Hepatocyte (in vitro differentiated cells): ENCODE measurements at regions not wholly inside any gene's neighbourhood (a gene's known extent, or its start where the extent isn't known, plus 50 kb on each side); places are given as distances from the start of the nearest gene placed in this dataset.
"Not testable (repeated sequence)": the region's sequence is repeated elsewhere in the genome, so short reads cannot be mapped to it uniquely, and the experiment has no call there.

Experiments used
- DNase-seq: peaks from one replicate; pipeline ENCODE4 v3.0.0-alpha.2; 2016; ENCODE audit warnings: low spot score
- H2AFZ ChIP-seq: fragments of 200-600 bp; sonication (generic); 2 replicates; pipeline ENCODE4 v1.6.0; 2016; ENCODE audit warnings: antibody characterized with exemption, mild to moderate bottlenecking
- H3K27ac ChIP-seq: fragments of 200-600 bp; sonication (generic); 2 replicates; pipeline ENCODE4 v1.5.1; 2016; ENCODE audit warnings: mild to moderate bottlenecking
- H3K27me3 ChIP-seq: fragments of 200-600 bp; sonication (generic); 2 replicates; pipeline ENCODE4 v1.6.1; 2016
- H3K36me3 ChIP-seq: fragments of 200-600 bp; sonication (generic); replicated peaks from 2 replicates; pipeline ENCODE4 v1.5.1; 2016; ENCODE audit warnings: low read depth; ENCODE audit not compliant: insufficient read depth
- H3K4me1 ChIP-seq: fragments of 200-600 bp; sonication (generic); 2 replicates; pipeline ENCODE4 v1.5.1; 2016; ENCODE audit warnings: mild to moderate bottlenecking, moderate library complexity; ENCODE audit not compliant: insufficient read depth
- H3K4me2 ChIP-seq: fragments of 200-600 bp; sonication (generic); 2 replicates; pipeline ENCODE4 v1.6.0; 2016
- H3K4me3 ChIP-seq: fragments of 200-600 bp; sonication (generic); 2 replicates; pipeline ENCODE4 v1.5.1; 2016; ENCODE audit warnings: mild to moderate bottlenecking
- H3K79me2 ChIP-seq: fragments of 200-600 bp; sonication (generic); 2 replicates; pipeline ENCODE4 v1.6.0; 2017; ENCODE audit warnings: mild to moderate bottlenecking
- H3K9me2 ChIP-seq: fragments of 200-600 bp; sonication (generic); replicated peaks from 2 replicates; pipeline ENCODE4 v1.6.0; 2017; ENCODE audit warnings: mild to moderate bottlenecking; ENCODE audit not compliant: insufficient read depth
- H3K9me3 ChIP-seq: fragments of 200-600 bp; sonication (generic); 2 replicates; pipeline ENCODE4 v1.5.1; 2016; ENCODE audit warnings: low read depth, mild to moderate bottlenecking
- H4K20me1 ChIP-seq: fragments of 200-600 bp; sonication (generic); 2 replicates; pipeline ENCODE4 v1.6.0; 2016; ENCODE audit warnings: mild to moderate bottlenecking; ENCODE audit not compliant: insufficient read depth, poor library complexity, severe bottlenecking
- CTCF ChIP-seq: fragments of 200-600 bp; sonication (generic); IDR thresholded peaks from 2 replicates; pipeline ENCODE4 v1.5.1; 2016; ENCODE audit warnings: antibody characterized with exemption, mild to moderate bottlenecking; ENCODE audit not compliant: poor library complexity
- EZH2 ChIP-seq: fragments of 200-600 bp; sonication (generic); IDR thresholded peaks from 2 replicates; pipeline ENCODE4 v1.6.1; 2016; ENCODE audit warnings: antibody characterized with exemption, mild to moderate bottlenecking, borderline replicate concordance
- EZH2phosphoT487 ChIP-seq: fragments of 200-600 bp; sonication (generic); IDR thresholded peaks from one replicate; pipeline ENCODE4 v1.6.1; 2018; ENCODE audit warnings: antibody characterized with exemption, mild to moderate bottlenecking, low read depth, moderate library complexity; ENCODE audit not compliant: unreplicated experiment, severe bottlenecking
- WGBS: methylation state at CpG from one replicate; pipeline ENCODE4 v1.1.6; 2016; ENCODE audit warnings: low lambda C conversion rate; ENCODE audit errors: missing lambda C conversion rate; 5-methylcytosine and 5-hydroxymethylcytosine counted together

- H3K9me3 ChIP-seq, result no peaks in the 10 kb centered on the region
- no peak for DNase-seq
- no peaks in the 10 kb centered on the region for H3K36me3 ChIP-seq
- no peaks in the 10 kb centered on the region for H3K9me2 ChIP-seq
- TF ChIP-seq CTCF (no peak), EZH2 (no peak), EZH2phosphoT487 (no peak)
- H3K4me1 ChIP-seq, result no peaks in the 10 kb centered on the region
- no peaks in the 10 kb centered on the region for H4K20me1 ChIP-seq
- H2AFZ ChIP-seq, result no peak overlapping the region
- no peak overlapping the region for H3K27ac ChIP-seq
- H3K79me2 ChIP-seq, result no peaks in the 10 kb centered on the region
- no peaks in the 10 kb centered on the region for H3K27me3 ChIP-seq
- no peak overlapping the region for H3K4me3 ChIP-seq
- no peak overlapping the region for H3K4me2 ChIP-seq
Observed at GRCh38 chr4:52431410-52431809, 227.7 kb downstream of the USP46 start.

GRCh38 chr4:52431869-52432268, 227.2 kb downstream of the USP46 start:
- Histone ChIP-seq H3K36me3 (no peaks in the 10 kb centered on the region), H3K4me1 (no peaks in the 10 kb centered on the region)

GRCh38 chr4:52442524-52442923, 216.6 kb downstream of the USP46 start:
- DNase-seq, H3K4me3 ChIP-seq: not testable (repeated sequence)
- 100% methylated on average over 1 of the region's 1 CpG for WGBS

More at GRCh38 chr4:52431869-52432268, 227.2 kb downstream of the USP46 start:
- Histone ChIP-seq H3K9me2 (no peaks in the 10 kb centered on the region), H2AFZ (no peak overlapping the region), H3K9me3 (no peaks in the 10 kb centered on the region), H3K27me3 (no peaks in the 10 kb centered on the region), H3K4me3 (no peak overlapping the region), H4K20me1 (no peaks in the 10 kb centered on the region), H3K4me2 (no peak overlapping the region), H3K27ac (no peak overlapping the region), H3K79me2 (no peaks in the 10 kb centered on the region)
- 88% methylated on average over 4 of the region's 4 CpGs for WGBS
- TF ChIP-seq EZH2phosphoT487 (no peak), CTCF (no peak), EZH2 (no peak)
- DNase-seq, result no peak

GRCh38 chr4:52472444-52472843, 186.7 kb downstream of the USP46 start:
- H3K9me2 ChIP-seq, result no peaks in the 10 kb centered on the region
- H3K27me3 ChIP-seq, result no peaks in the 10 kb centered on the region
- no peak overlapping the region for H3K27ac ChIP-seq
- no peak overlapping the region for H3K4me3 ChIP-seq
- WGBS, result 96% methylated on average over 1 of the region's 1 CpG
- no peak overlapping the region for H3K4me2 ChIP-seq
- no peaks in the 10 kb centered on the region for H3K4me1 ChIP-seq
- no peaks in the 10 kb centered on the region for H3K9me3 ChIP-seq
- H3K79me2 ChIP-seq, result no peaks in the 10 kb centered on the region
- no peak overlapping the region for H2AFZ ChIP-seq
- TF ChIP-seq EZH2 (no peak), EZH2phosphoT487 (no peak), CTCF (no peak)
- no peaks in the 10 kb centered on the region for H3K36me3 ChIP-seq
- no peak for DNase-seq
- no peaks in the 10 kb centered on the region for H4K20me1 ChIP-seq

More at GRCh38 chr4:52442524-52442923, 216.6 kb downstream of the USP46 start:
- not testable (repeated sequence) for H3K79me2 ChIP-seq, H3K4me2 ChIP-seq, H2AFZ ChIP-seq, H3K27ac ChIP-seq, H3K27me3 ChIP-seq, H3K4me1 ChIP-seq, H3K9me3 ChIP-seq, H3K9me2 ChIP-seq, H4K20me1 ChIP-seq, H3K36me3 ChIP-seq
